ENCODE measurements at regions not wholly inside any gene's neighbourhood (a gene's known extent, or its start where the extent isn't known, plus 50 kb on each side); places are given as distances from the start of the nearest gene placed in this dataset.

- TF ChIP-seq CTCF (IDR thresholded peaks at IDR 0.05; ENCODE audit: low read depth, low read length): no peak
- H3K27me3 ChIP-seq (ENCODE audit: insufficient read depth, low read depth, severe bottlenecking): no peaks in the 10 kb centered on the region
- DNase-seq: no peak
- H3K4me3 ChIP-seq (ENCODE audit: low read depth, low read length): no peak overlapping the region
- H3K9me3 ChIP-seq (ENCODE audit: severe bottlenecking): no peaks in the 10 kb centered on the region
- no peak overlapping the region for H3K27ac ChIP-seq
- no peaks in the 10 kb centered on the region for H3K36me3 ChIP-seq
These were observed 57.6 kb upstream of the PMEPA1 start for GRCh38 chr20:57767441-57767840.

GRCh38 chr20:57763235-57763595, 53.4 kb upstream of the PMEPA1 start:
- Histone ChIP-seq H3K36me3 (no peaks in the 10 kb centered on the region), H3K27me3 (ENCODE audit: insufficient read depth, low read depth, severe bottlenecking) (no peaks in the 10 kb centered on the region), H3K9me3 (ENCODE audit: severe bottlenecking) (no peaks in the 10 kb centered on the region), H3K27ac (no peak overlapping the region), H3K4me3 (ENCODE audit: low read depth, low read length) (no peak overlapping the region)
- TF ChIP-seq CTCF (IDR thresholded peaks at IDR 0.05; ENCODE audit: low read depth, low read length): no peak
- DNase-seq: no peak

- Histone ChIP-seq H3K4me3 (ENCODE audit: low read depth, low read length) (no peak overlapping the region), H3K36me3 (no peaks in the 10 kb centered on the region), H3K27ac (no peak overlapping the region), H3K9me3 (ENCODE audit: severe bottlenecking) (no peaks in the 10 kb centered on the region), H3K27me3 (ENCODE audit: insufficient read depth, low read depth, severe bottlenecking) (no peaks in the 10 kb centered on the region)
- DNase-seq: no peak
- no peak for TF ChIP-seq CTCF (IDR thresholded peaks at IDR 0.05; ENCODE audit: low read depth, low read length)
These were observed 52.9 kb upstream of the PMEPA1 start for GRCh38 chr20:57762531-57763234.

GRCh38 chr20:57761413-57761734, 51.6 kb upstream of the PMEPA1 start:
- Histone ChIP-seq H3K36me3 (no peaks in the 10 kb centered on the region), H3K9me3 (ENCODE audit: severe bottlenecking) (peaks cover 2% of the 10 kb centered on the region), H3K4me3 (ENCODE audit: low read depth, low read length) (no peak overlapping the region), H3K27ac (no peak overlapping the region), H3K27me3 (ENCODE audit: insufficient read depth, low read depth, severe bottlenecking) (no peaks in the 10 kb centered on the region)
- no peak for TF ChIP-seq CTCF (IDR thresholded peaks at IDR 0.05; ENCODE audit: low read depth, low read length)
- DNase-seq: no peak

- H3K27me3 ChIP-seq (ENCODE audit: insufficient read depth, low read depth, severe bottlenecking): no peaks in the 10 kb centered on the region
- DNase-seq: no peak
- peaks cover 2% of the 10 kb centered on the region for H3K9me3 ChIP-seq (ENCODE audit: severe bottlenecking)
- no peak overlapping the region for H3K4me3 ChIP-seq (ENCODE audit: low read depth, low read length)
- H3K27ac ChIP-seq: no peak overlapping the region
- no peak for TF ChIP-seq CTCF (IDR thresholded peaks at IDR 0.05; ENCODE audit: low read depth, low read length)
- no peaks in the 10 kb centered on the region for H3K36me3 ChIP-seq
These were observed 51.0 kb upstream of the PMEPA1 start for GRCh38 chr20:57760698-57761412.

- no peaks in the 10 kb centered on the region for H3K27me3 ChIP-seq (ENCODE audit: insufficient read depth, low read depth, severe bottlenecking)
- H3K4me3 ChIP-seq (ENCODE audit: low read depth, low read length): no peak overlapping the region
- H3K9me3 ChIP-seq (ENCODE audit: severe bottlenecking): peaks cover 2% of the 10 kb centered on the region
- no peak overlapping the region for H3K27ac ChIP-seq
- TF ChIP-seq CTCF (IDR thresholded peaks at IDR 0.05; ENCODE audit: low read depth, low read length): no peak
- DNase-seq: no peak
- no peaks in the 10 kb centered on the region for H3K36me3 ChIP-seq
These were observed 49.9 kb upstream of the PMEPA1 start for GRCh38 chr20:57759724-57760123.

Measured in WERI-Rb-1 (cell line).